ENCODE measurements at regions not wholly inside any gene's neighbourhood (a gene's known extent, or its start where the extent isn't known, plus 50 kb on each side); places are given as distances from the start of the nearest gene placed in this dataset.

- H3K27ac ChIP-seq, result no peak overlapping the region
- TF ChIP-seq CTCF (conservative IDR thresholded peaks at IDR 0.05) (no peak), ZFX (IDR thresholded peaks at IDR 0.05) (no peak)
These were observed 1753.7 kb downstream of the RPA4 start for GRCh38 chrX:98637451-98637850.

- TF ChIP-seq CTCF (conservative IDR thresholded peaks at IDR 0.05) (no peak), ZFX (IDR thresholded peaks at IDR 0.05) (no peak)
- H3K27ac ChIP-seq, result no peak overlapping the region
These were observed 1762.6 kb downstream of the RPA4 start for GRCh38 chrX:98646351-98646750.

- TF ChIP-seq CTCF (conservative IDR thresholded peaks at IDR 0.05) (no peak), ZFX (IDR thresholded peaks at IDR 0.05) (no peak)
These were observed 1755.5 kb downstream of the PCDH19 start for GRCh38 chrX:98654565-98654964.

More at GRCh38 chrX:98654565-98654964, 1755.5 kb downstream of the PCDH19 start:
- H3K27ac ChIP-seq, result no peak overlapping the region
